ENCODE measurements at regions not wholly inside any gene's neighbourhood (a gene's known extent, or its start where the extent isn't known, plus 50 kb on each side); places are given as distances from the start of the nearest gene placed in this dataset.

DNA sequence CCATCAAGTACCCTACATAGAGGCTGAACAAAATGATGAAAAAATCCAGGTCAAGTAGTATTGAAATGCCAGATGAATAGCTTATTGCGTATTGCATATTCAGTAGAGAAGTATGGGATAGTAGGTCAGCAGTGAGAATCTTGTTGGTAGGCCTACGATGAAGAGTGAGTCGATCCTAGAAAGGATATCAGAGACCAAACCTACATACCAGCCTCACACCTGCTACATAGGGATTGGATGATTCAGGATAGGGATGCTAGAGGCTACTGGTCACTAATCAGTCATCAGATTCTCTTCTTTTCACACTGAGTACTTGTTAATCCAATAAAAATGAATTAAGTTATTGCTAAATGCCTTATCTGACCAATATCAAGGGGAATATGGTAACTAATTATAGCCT, 274.5 kb downstream of the DSEL start:
- Histone ChIP-seq H3K4me1 (no peaks in the 10 kb centered on the region), H3K4me3 (no peak overlapping the region), H3K9me3 (ENCODE audit: low read depth) (no peaks in the 10 kb centered on the region), H4K20me1 (ENCODE audit: low read depth) (no peaks in the 10 kb centered on the region), H2AFZ (replicated peaks) (no peak overlapping the region), H3K27me3 (no peaks in the 10 kb centered on the region), H3K4me2 (no peak overlapping the region), H3K36me3 (no peaks in the 10 kb centered on the region), H3K27ac (no peak overlapping the region), H3K79me2 (ENCODE audit: low read depth) (no peaks in the 10 kb centered on the region), H3F3A (ENCODE audit: low read depth) (no peaks in the 10 kb centered on the region), H3K9ac (no peak overlapping the region)
- H3K36me3 Mint-ChIP-seq: no peaks in the 10 kb centered on the region
- H3K4me3 Mint-ChIP-seq: no peak overlapping the region
- H3K27me3 Mint-ChIP-seq (ENCODE audit: insufficient read depth, low read depth): no peaks in the 10 kb centered on the region
- TF ChIP-seq EZH2 (IDR thresholded peaks at IDR 0.05) (no peak), EZH2phosphoT487 (IDR thresholded peaks at IDR 0.05) (no peak)
- TF ChIP-seq, protein P1, sequence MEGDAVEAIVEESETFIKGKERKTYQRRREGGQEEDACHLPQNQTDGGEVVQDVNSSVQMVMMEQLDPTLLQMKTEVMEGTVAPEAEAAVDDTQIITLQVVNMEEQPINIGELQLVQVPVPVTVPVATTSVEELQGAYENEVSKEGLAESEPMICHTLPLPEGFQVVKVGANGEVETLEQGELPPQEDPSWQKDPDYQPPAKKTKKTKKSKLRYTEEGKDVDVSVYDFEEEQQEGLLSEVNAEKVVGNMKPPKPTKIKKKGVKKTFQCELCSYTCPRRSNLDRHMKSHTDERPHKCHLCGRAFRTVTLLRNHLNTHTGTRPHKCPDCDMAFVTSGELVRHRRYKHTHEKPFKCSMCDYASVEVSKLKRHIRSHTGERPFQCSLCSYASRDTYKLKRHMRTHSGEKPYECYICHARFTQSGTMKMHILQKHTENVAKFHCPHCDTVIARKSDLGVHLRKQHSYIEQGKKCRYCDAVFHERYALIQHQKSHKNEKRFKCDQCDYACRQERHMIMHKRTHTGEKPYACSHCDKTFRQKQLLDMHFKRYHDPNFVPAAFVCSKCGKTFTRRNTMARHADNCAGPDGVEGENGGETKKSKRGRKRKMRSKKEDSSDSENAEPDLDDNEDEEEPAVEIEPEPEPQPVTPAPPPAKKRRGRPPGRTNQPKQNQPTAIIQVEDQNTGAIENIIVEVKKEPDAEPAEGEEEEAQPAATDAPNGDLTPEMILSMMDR (IDR thresholded peaks at IDR 0.05): no peak
- H3K4me1 Mint-ChIP-seq: peaks cover 3% of the 10 kb centered on the region
- no peak for DNase-seq (ENCODE audit: low spot score)
- H3K27ac Mint-ChIP-seq: no peak overlapping the region
- no peaks in the 10 kb centered on the region for H3K9me3 Mint-ChIP-seq

DNA sequence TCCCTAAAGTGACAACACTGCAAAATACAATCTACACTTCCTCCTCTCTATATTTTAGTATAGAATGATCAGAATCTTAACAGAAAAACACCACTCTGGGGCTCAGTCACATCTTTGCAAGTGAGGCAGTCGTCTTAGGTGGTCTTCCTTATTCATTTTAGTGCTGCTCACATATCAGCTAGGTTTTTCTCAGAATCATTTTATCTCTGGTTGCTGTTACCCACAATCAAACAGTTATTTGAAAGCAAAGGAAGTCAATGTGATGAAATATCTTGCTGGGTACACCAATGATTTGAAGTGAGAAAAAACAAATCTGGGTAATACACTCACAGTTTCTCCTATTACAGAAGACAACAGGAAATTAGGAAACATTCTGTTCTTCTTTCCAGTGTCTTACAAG, 275.2 kb downstream of the DSEL start:
- Histone ChIP-seq H2AFZ (replicated peaks) (peak overlapping the region; percentile 43), H3K79me2 (ENCODE audit: low read depth) (no peaks in the 10 kb centered on the region), H3K27ac (no peak overlapping the region), H3K9me3 (ENCODE audit: low read depth) (no peaks in the 10 kb centered on the region), H3K9ac (no peak overlapping the region), H3K36me3 (no peaks in the 10 kb centered on the region), H3F3A (ENCODE audit: low read depth) (no peaks in the 10 kb centered on the region), H3K4me1 (no peaks in the 10 kb centered on the region), H3K4me2 (no peak overlapping the region), H4K20me1 (ENCODE audit: low read depth) (no peaks in the 10 kb centered on the region), H3K4me3 (no peak overlapping the region), H3K27me3 (no peaks in the 10 kb centered on the region)
- DNase-seq (ENCODE audit: low spot score): no peak
- TF ChIP-seq EZH2 (IDR thresholded peaks at IDR 0.05): no peak
- TF ChIP-seq, protein P1 (IDR thresholded peaks at IDR 0.05): no peak
- TF ChIP-seq EZH2phosphoT487 (IDR thresholded peaks at IDR 0.05): no peak
- Mint-ChIP-seq H3K36me3 (no peaks in the 10 kb centered on the region), H3K4me1 (peaks cover 3% of the 10 kb centered on the region), H3K27ac (no peak overlapping the region), H3K9me3 (no peaks in the 10 kb centered on the region), H3K27me3 (ENCODE audit: insufficient read depth, low read depth) (no peaks in the 10 kb centered on the region), H3K4me3 (no peak overlapping the region)

- H3K79me2 ChIP-seq (ENCODE audit: low read depth): no peaks in the 10 kb centered on the region
- H3K4me3 ChIP-seq: no peak overlapping the region
- no peaks in the 10 kb centered on the region for H3K9me3 ChIP-seq (ENCODE audit: low read depth)
- TF ChIP-seq EZH2 (IDR thresholded peaks at IDR 0.05): no peak
- no peak for DNase-seq (ENCODE audit: low spot score)
- Mint-ChIP-seq H3K36me3 (no peaks in the 10 kb centered on the region), H3K27me3 (ENCODE audit: insufficient read depth, low read depth) (no peaks in the 10 kb centered on the region), H3K27ac (no peak overlapping the region), H3K4me3 (no peak overlapping the region), H3K4me1 (peaks cover 3% of the 10 kb centered on the region), H3K9me3 (no peaks in the 10 kb centered on the region)
- H3K36me3 ChIP-seq: no peaks in the 10 kb centered on the region
- no peaks in the 10 kb centered on the region for H3F3A ChIP-seq (ENCODE audit: low read depth)
- no peaks in the 10 kb centered on the region for H4K20me1 ChIP-seq (ENCODE audit: low read depth)
- H3K27ac ChIP-seq: no peak overlapping the region
- no peak overlapping the region for H3K4me2 ChIP-seq
- no peak overlapping the region for H2AFZ ChIP-seq (replicated peaks)
- no peak overlapping the region for H3K9ac ChIP-seq
- H3K27me3 ChIP-seq: no peaks in the 10 kb centered on the region
- H3K4me1 ChIP-seq: no peaks in the 10 kb centered on the region
Measured at GRCh38 chr18:67239826-67240225, 276.7 kb downstream of the DSEL start.

- no peak overlapping the region for H3K27ac ChIP-seq
- H3K9me3 Mint-ChIP-seq: peaks cover 5% of the 10 kb centered on the region
- H3K4me3 Mint-ChIP-seq: no peak overlapping the region
- H2AFZ ChIP-seq (replicated peaks): no peak overlapping the region
- H3K4me1 Mint-ChIP-seq: peaks cover 2% of the 10 kb centered on the region
- no peaks in the 10 kb centered on the region for H3K36me3 Mint-ChIP-seq
- H3K4me1 ChIP-seq: no peaks in the 10 kb centered on the region
- no peak overlapping the region for H3K27ac Mint-ChIP-seq
- H3K4me2 ChIP-seq: no peak overlapping the region
- no peaks in the 10 kb centered on the region for H4K20me1 ChIP-seq (ENCODE audit: low read depth)
- H3K9ac ChIP-seq: no peak overlapping the region
- no peak for DNase-seq (ENCODE audit: low spot score)
- H3K79me2 ChIP-seq (ENCODE audit: low read depth): no peaks in the 10 kb centered on the region
- no peaks in the 10 kb centered on the region for H3K36me3 ChIP-seq
- TF ChIP-seq EZH2phosphoT487 (IDR thresholded peaks at IDR 0.05) (no peak), EZH2 (IDR thresholded peaks at IDR 0.05) (no peak)
- TF ChIP-seq, protein P1 (IDR thresholded peaks at IDR 0.05): no peak
- no peaks in the 10 kb centered on the region for H3F3A ChIP-seq (ENCODE audit: low read depth)
- no peaks in the 10 kb centered on the region for H3K27me3 ChIP-seq
- H3K4me3 ChIP-seq: no peak overlapping the region
- H3K9me3 ChIP-seq (ENCODE audit: low read depth): no peaks in the 10 kb centered on the region
- no peaks in the 10 kb centered on the region for H3K27me3 Mint-ChIP-seq (ENCODE audit: insufficient read depth, low read depth)
Measured at GRCh38 chr18:67232991-67233390, 283.5 kb downstream of the DSEL start.
